ENCODE measurements at regions not wholly inside any gene's neighbourhood (a gene's known extent, or its start where the extent isn't known, plus 50 kb on each side); places are given as distances from the start of the nearest gene placed in this dataset.

DNA sequence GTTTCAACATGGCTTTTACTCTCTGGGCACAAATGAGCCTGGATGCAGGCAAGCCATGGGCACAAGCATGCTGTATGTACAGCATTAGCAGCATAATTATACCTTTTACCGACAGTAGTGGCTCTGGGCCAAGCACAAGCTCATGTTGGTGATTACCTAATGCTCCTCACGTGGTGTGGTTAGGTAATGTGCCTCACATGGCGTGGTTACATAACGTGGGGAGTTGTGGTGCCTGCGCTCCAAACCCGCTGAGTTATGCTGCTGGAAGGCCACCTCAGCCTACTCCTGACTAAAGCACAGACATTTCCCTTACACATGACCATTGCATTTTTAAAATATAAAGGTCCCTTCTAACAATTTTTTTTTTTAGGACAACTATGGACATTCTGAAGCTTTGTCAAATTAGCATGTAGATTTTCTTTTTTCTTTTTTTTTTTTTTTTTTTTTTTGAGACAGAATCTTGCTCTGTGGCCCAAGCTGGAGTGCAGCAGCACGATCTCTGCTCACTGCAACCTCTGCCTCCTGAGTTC, 794.0 kb downstream of the EFNA5 start:
- ATAC-seq = no peak
- no peak for TF ChIP-seq TOX (CRISPR knock-in tag; IDR thresholded peaks at IDR 0.05; ENCODE audit: borderline replicate concordance)
- no peak for TF ChIP-seq ZNF565 (CRISPR knock-in tag; conservative IDR thresholded peaks at IDR 0.05; ENCODE audit: low read depth)
- TF ChIP-seq, protein P1, sequence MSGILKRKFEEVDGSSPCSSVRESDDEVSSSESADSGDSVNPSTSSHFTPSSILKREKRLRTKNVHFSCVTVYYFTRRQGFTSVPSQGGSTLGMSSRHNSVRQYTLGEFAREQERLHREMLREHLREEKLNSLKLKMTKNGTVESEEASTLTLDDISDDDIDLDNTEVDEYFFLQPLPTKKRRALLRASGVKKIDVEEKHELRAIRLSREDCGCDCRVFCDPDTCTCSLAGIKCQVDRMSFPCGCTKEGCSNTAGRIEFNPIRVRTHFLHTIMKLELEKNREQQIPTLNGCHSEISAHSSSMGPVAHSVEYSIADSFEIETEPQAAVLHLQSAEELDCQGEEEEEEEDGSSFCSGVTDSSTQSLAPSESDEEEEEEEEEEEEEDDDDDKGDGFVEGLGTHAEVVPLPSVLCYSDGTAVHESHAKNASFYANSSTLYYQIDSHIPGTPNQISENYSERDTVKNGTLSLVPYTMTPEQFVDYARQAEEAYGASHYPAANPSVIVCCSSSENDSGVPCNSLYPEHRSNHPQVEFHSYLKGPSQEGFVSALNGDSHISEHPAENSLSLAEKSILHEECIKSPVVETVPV (CRISPR knock-in tag; IDR thresholded peaks at IDR 0.05) = no peak
- TF ChIP-seq, protein P2, sequence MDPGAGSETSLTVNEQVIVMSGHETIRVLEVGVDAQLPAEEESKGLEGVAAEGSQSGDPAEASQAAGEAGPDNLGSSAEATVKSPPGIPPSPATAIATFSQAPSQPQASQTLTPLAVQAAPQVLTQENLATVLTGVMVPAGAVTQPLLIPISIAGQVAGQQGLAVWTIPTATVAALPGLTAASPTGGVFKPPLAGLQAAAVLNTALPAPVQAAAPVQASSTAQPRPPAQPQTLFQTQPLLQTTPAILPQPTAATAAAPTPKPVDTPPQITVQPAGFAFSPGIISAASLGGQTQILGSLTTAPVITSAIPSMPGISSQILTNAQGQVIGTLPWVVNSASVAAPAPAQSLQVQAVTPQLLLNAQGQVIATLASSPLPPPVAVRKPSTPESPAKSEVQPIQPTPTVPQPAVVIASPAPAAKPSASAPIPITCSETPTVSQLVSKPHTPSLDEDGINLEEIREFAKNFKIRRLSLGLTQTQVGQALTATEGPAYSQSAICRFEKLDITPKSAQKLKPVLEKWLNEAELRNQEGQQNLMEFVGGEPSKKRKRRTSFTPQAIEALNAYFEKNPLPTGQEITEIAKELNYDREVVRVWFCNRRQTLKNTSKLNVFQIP (CRISPR knock-in tag; IDR thresholded peaks at IDR 0.05; ENCODE audit: borderline replicate concordance, low read depth) = no peak
- TF ChIP-seq, protein P3, sequence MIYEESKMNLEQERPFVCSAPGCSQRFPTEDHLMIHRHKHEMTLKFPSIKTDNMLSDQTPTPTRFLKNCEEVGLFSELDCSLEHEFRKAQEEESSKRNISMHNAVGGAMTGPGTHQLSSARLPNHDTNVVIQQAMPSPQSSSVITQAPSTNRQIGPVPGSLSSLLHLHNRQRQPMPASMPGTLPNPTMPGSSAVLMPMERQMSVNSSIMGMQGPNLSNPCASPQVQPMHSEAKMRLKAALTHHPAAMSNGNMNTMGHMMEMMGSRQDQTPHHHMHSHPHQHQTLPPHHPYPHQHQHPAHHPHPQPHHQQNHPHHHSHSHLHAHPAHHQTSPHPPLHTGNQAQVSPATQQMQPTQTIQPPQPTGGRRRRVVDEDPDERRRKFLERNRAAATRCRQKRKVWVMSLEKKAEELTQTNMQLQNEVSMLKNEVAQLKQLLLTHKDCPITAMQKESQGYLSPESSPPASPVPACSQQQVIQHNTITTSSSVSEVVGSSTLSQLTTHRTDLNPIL (CRISPR knock-in tag; IDR thresholded peaks at IDR 0.05; ENCODE audit: low read depth) = no peak
- no peak for TF ChIP-seq ZFP30 (CRISPR knock-in tag; IDR thresholded peaks at IDR 0.05)
- TF ChIP-seq, protein P4, sequence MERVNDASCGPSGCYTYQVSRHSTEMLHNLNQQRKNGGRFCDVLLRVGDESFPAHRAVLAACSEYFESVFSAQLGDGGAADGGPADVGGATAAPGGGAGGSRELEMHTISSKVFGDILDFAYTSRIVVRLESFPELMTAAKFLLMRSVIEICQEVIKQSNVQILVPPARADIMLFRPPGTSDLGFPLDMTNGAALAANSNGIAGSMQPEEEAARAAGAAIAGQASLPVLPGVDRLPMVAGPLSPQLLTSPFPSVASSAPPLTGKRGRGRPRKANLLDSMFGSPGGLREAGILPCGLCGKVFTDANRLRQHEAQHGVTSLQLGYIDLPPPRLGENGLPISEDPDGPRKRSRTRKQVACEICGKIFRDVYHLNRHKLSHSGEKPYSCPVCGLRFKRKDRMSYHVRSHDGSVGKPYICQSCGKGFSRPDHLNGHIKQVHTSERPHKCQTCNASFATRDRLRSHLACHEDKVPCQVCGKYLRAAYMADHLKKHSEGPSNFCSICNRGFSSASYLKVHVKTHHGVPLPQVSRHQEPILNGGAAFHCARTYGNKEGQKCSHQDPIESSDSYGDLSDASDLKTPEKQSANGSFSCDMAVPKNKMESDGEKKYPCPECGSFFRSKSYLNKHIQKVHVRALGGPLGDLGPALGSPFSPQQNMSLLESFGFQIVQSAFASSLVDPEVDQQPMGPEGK (CRISPR knock-in tag; IDR thresholded peaks at IDR 0.05; ENCODE audit: borderline replicate concordance) = no peak
- TF ChIP-seq SNAI2 (CRISPR knock-in tag; IDR thresholded peaks at IDR 0.05) = no peak
- TF ChIP-seq ISL1 (CRISPR knock-in tag; IDR thresholded peaks at IDR 0.05) = no peak
- no peak for TF ChIP-seq CSDC2 (CRISPR knock-in tag; IDR thresholded peaks at IDR 0.05)
- TF ChIP-seq ZC3H10 (CRISPR knock-in tag; IDR thresholded peaks at IDR 0.05) = no peak
- TF ChIP-seq OSR1 (CRISPR knock-in tag; IDR thresholded peaks at IDR 0.05) = no peak
- TF ChIP-seq RARB (CRISPR knock-in tag; IDR thresholded peaks at IDR 0.05) = no peak

DNA sequence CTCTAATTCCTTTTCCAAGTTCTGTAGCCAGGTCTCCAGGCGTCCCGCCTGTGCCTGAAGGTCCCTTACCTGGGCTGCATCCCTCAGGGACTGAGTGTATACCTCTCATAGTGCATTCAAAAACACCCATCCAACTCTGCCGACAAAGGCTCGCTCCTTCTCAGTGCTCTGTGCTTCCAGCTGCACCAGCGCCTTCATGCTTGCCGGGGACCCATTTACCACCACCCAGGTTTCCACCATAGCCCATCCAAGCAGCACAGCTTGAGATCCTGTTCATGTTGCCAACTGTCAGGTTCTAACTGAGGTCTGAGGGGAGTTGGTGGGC, 794.5 kb downstream of the EFNA5 start:
- ATAC-seq = no peak
- TF ChIP-seq ARNTL (CRISPR knock-in tag; IDR thresholded peaks at IDR 0.05; ENCODE audit: borderline replicate concordance, low read depth) (no peak), PPARA (CRISPR knock-in tag; IDR thresholded peaks at IDR 0.05; ENCODE audit: borderline replicate concordance) (no peak), OSR1 (CRISPR knock-in tag; IDR thresholded peaks at IDR 0.05) (no peak), ZNF8 (CRISPR knock-in tag; IDR thresholded peaks at IDR 0.05) (no peak), ISL1 (CRISPR knock-in tag; IDR thresholded peaks at IDR 0.05) (no peak), ZFP3 (CRISPR knock-in tag; IDR thresholded peaks at IDR 0.05) (no peak), TCF4 (CRISPR knock-in tag; IDR thresholded peaks at IDR 0.05; ENCODE audit: borderline replicate concordance) (no peak), ZNF70 (CRISPR knock-in tag; IDR thresholded peaks at IDR 0.05) (no peak), ZC3H10 (CRISPR knock-in tag; IDR thresholded peaks at IDR 0.05) (no peak), RARB (CRISPR knock-in tag; IDR thresholded peaks at IDR 0.05) (no peak), BACH2 (CRISPR knock-in tag; IDR thresholded peaks at IDR 0.05; ENCODE audit: borderline replicate concordance) (no peak), ZNF565 (CRISPR knock-in tag; conservative IDR thresholded peaks at IDR 0.05; ENCODE audit: low read depth) (no peak), ZFP30 (CRISPR knock-in tag; IDR thresholded peaks at IDR 0.05) (no peak)
- TF ChIP-seq, protein P5, sequence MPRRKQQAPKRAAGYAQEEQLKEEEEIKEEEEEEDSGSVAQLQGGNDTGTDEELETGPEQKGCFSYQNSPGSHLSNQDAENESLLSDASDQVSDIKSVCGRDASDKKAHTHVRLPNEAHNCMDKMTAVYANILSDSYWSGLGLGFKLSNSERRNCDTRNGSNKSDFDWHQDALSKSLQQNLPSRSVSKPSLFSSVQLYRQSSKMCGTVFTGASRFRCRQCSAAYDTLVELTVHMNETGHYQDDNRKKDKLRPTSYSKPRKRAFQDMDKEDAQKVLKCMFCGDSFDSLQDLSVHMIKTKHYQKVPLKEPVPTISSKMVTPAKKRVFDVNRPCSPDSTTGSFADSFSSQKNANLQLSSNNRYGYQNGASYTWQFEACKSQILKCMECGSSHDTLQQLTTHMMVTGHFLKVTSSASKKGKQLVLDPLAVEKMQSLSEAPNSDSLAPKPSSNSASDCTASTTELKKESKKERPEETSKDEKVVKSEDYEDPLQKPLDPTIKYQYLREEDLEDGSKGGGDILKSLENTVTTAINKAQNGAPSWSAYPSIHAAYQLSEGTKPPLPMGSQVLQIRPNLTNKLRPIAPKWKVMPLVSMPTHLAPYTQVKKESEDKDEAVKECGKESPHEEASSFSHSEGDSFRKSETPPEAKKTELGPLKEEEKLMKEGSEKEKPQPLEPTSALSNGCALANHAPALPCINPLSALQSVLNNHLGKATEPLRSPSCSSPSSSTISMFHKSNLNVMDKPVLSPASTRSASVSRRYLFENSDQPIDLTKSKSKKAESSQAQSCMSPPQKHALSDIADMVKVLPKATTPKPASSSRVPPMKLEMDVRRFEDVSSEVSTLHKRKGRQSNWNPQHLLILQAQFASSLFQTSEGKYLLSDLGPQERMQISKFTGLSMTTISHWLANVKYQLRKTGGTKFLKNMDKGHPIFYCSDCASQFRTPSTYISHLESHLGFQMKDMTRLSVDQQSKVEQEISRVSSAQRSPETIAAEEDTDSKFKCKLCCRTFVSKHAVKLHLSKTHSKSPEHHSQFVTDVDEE (CRISPR knock-in tag; IDR thresholded peaks at IDR 0.05) = no peak
- TF ChIP-seq, protein P3 (CRISPR knock-in tag; IDR thresholded peaks at IDR 0.05; ENCODE audit: low read depth) = no peak
- TF ChIP-seq, protein P4 (CRISPR knock-in tag; IDR thresholded peaks at IDR 0.05; ENCODE audit: borderline replicate concordance) = no peak
- TF ChIP-seq, protein P2 (CRISPR knock-in tag; IDR thresholded peaks at IDR 0.05; ENCODE audit: borderline replicate concordance, low read depth) = no peak
- TF ChIP-seq, protein P1 (CRISPR knock-in tag; IDR thresholded peaks at IDR 0.05) = no peak
